Hematopoietic multipotent progenitor cell treated with erythropoietin and hydrocortisone succinate and interleukin-3 and kit ligand, for 17 days (in vitro differentiated cells): ENCODE measurements at regions not wholly inside any gene's neighbourhood (a gene's known extent, or its start where the extent isn't known, plus 50 kb on each side); places are given as distances from the start of the nearest gene placed in this dataset.

Source experiments
- DNase-seq: peaks from one replicate; pipeline ENCODE4 v3.0.0-alpha.2; 2015; ENCODE audit warnings: low spot score

- DNase-seq: no peak
Observed at GRCh38 chr7:46572691-46573090, 651.6 kb upstream of the IGFBP3 start.

GRCh38 chr7:46571996-46572395 is 650.9 kb upstream of the IGFBP3 start:
- no peak for DNase-seq

DNA sequence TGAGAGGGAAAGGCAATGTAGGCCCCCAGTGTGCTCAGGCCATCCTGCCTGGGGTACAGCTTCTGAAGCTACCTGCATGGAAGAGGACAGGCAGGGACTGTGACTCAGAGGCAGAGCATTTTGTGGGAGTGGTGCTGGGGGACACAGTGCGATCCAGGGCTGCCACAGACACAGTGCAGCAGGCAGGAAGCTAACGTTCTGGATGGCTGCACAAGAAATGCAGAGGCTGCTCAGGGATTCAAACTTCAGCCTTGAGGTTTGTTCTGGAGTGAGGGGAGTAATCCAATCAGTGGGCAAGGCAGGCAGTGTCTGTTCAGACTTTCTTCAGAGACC is 648.0 kb upstream of the IGFBP3 start:
- no peak for DNase-seq

DNA sequence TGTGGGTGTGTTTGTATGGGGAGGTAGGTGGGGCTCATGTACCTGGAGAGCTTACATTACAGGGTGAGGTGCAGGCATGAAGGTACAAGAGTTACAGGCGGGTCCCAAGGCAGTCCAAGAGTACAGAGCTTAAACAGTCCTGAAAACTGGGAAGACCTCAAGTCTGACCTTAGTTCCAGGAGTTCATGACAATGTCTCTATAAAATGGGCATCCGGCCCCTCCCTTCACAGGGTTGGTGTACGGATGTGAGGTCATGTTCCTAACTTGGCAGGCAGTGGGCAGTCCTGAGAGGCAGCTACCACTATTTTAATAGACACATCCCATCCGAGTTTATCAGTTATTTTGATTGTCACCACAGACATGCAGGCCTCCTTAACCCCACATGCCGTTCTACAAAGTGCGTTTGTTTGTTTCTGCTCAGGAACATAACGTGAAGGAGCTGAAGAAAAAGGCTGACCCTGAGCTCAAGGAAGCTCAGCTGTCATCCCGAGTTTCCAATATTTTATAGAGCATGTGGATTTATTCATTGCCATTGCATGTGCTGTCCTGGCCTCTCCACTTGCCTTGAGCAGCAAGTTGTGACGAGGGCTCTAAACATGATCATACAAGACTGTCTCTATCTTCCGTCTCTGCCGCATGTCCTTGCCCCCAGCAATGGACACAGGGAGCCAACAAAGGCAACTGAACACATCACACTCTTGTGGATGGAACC is 647.5 kb upstream of the IGFBP3 start:
- DNase-seq: no peak

- DNase-seq: no peak
Observed at GRCh38 chr7:46567858-46568257, 646.8 kb upstream of the IGFBP3 start.

DNA sequence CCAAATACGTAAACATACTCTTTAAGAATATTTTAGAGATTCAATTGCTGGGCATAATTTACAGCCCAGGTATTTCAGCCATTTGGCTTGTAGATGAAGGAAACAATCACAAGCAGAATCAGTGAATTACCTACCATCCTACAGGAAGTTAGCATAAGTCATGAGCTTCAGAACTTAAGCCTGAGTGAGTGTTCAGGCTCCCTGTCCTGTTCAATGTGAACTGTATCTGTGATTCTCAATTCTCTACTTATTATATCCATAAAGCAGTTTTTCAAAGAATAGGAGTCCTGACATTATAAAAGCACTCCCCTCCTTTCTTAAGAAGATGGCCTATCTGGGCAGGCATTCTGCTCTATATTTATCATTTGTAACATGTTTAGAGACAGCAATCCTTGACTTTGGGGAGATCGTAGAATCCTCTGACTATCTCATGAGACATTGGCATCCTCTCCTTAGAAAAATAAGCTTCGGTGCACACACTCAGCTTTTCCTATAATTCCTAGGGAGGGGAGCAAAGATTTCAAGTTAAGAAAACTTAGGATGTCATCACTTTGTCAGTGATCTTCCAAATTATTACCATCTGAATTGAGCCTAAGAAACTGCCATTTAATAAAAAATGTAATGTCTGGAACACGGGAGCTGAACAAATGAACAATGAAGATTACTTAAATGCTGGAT is 645.2 kb upstream of the IGFBP3 start:
- no peak for DNase-seq

DNA sequence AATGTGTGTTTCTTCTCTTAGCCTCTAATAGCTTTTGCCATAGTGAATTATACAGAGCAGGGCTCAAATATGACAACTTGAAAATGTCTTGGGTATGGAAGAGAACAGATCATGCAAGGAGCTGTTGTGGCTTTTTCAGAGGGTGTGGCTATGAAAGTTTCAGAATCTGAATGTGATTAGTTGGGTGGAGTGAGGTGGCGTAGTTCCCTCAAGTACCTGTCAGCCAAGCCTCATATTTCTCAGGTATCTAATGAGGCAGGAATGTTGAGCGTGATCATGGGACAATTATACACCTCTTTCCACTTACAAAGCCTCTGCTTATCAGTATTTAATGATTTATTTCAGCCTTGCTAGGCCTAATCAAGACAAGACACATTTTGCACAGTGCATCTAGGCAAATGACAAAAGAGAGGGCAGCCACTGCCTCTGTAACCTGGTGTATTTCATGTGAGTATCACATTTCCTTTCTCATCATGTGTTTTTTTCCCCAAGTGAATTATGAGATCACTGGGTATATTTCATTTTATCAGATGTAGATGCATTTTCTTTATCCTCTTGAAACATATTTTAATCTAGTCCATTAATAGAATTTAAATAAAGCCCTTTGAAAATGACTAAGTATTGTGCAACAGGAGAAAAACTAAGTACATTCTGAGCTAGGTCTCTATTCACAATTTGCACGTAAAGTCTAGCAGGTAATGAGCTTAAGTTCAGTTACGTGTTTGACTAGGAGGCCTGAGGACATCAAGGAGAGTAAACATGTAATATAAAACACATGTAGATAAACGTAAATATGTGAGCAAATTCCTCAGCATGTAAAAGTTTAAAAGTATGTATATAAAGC is 644.4 kb upstream of the IGFBP3 start:
- no peak for DNase-seq

DNA sequence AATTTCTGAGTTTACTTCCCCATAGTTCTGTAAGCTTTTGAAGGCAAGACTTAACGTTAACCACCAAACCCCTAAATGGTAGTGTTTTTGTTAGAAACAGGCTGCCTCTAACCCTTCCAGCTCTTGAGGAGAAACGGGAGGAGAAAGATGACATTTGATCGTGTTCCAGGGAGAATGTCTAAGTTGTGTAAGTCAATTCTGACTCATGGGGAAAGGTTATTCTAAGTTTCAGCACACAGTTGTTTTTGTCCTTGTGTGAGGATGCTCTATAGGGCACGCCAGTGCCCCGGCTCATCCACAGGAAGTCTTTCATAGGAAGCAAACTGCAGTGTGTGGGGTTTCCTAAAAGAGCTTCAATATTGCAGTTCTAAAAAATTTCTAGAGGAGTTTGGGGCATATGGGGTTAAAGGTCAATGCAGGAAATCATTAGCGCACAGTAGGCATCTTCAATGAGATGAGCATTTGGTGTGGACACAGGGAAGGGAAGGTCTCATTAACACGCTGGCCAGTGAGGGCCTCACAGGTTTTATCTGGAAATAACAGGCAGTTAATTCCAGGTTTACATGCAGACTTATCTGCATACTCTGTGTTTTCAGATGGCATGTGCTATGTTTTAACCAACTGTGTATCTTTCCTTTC is 638.2 kb upstream of the IGFBP3 start:
- no peak for DNase-seq

DNA sequence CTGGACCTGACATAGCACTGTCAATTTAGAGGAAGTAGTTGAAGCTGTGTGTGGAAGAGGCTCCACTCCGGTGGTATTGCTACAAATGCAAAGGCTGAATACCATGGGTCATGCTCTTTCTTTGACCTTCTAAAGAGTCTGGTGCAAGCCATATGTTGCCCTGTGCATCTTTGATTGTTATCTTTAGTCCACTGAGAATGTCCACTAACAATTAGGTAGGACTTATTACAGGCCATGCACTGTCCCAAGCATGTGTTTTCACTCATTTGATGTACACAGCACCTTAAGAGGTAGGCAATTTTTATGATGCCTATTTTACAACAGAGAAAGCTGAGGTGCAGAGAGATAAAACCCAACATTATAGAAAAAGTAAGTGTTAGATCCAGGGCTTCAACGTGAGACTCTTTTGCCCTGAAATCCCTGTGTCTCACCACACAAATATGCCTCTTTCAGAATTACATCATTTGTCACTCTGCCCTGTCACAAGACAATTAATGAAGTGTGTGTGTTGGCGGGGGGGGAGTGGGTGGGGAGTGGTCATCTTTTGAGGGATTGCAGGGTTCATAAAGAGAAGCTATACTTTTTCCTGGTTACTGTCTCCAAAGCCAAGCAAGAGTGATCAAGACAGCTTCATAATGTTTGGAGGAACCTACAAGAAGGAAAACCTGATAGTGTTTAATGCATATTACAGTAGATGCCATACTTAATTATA is 637.6 kb upstream of the IGFBP3 start:
- DNase-seq: no peak

DNA sequence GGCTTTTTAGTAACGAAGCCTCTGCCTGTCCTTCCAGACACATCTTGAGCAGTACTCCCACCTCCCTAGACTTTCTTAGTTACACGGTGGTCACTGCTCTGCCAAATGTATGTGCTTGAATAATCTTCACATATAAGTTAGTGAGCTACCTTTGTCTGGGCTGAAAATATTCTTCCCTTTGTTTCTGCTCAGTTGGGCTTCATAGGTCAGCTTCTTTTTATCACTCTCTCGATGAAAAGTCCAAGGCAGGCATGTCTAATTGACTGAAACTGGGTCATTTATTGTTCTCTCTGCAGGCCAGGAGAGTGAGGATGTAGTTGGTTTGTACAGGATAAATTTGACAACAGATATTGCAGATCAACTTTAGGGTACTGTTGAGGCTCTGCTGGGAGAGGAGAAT is 636.7 kb upstream of the IGFBP3 start:
- DNase-seq: no peak

DNA sequence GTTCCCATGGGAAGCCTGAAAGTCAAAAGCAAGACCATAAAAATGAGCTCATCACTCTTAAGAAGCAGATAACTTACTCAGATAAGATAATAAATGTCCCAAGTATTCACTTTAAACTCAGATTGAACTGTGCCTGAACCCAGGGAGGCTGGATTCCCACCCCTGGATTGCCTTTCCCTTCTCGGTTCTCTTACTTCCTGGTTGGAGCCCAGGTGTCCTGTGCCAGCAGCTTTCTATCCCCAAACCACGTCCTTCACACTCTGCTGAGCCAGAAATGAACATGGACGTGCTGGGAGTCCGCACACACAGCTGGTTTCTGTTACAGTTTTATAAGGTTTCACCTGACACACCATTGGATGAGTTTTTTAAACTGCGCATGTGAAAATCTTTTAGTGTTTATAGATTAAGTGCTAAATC is 636.2 kb upstream of the IGFBP3 start:
- DNase-seq: no peak

- DNase-seq: no peak
Observed at GRCh38 chr7:46554688-46555422, 633.8 kb upstream of the IGFBP3 start.

DNA sequence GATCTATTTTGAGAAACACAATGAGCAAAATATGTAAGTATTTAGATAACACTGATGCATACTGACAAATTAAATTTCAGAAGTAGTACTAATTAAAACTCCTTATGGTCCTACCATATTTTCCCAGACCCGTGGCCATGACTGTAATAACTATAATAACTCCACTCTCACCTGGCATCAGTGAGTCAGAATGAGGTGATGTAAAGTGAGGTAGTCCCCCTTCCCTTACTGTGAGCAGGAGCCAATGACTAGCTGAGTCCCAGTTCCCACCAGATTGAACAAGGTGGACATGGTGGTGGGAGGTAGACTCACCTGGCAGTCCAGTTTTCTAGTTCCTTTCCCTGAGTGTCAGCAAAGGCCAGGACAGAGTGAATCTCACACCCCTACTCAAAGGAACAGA is 630.5 kb upstream of the IGFBP3 start:
- DNase-seq: no peak

DNA sequence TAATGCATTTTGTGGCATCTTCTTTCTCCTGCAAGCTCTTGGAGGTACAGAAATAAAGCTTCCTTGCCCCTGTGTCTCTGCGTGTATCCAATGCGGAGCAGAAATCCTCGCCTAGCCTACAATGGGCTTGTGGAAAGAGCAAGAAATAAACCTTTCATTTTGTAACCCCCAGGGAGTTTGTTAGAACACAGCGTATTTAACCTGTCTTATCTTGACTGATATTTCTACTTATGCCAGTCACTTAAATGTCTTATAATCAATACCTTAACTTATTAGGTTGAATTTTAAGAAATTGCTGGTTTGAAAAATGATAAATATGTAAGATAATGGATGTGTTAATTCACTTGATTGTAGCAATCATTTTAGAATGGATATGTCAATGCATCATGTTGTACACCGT is 629.8 kb upstream of the IGFBP3 start:
- DNase-seq: no peak

- DNase-seq: no peak
Observed at GRCh38 chr7:46549892-46550639, 629.0 kb upstream of the IGFBP3 start.

DNA sequence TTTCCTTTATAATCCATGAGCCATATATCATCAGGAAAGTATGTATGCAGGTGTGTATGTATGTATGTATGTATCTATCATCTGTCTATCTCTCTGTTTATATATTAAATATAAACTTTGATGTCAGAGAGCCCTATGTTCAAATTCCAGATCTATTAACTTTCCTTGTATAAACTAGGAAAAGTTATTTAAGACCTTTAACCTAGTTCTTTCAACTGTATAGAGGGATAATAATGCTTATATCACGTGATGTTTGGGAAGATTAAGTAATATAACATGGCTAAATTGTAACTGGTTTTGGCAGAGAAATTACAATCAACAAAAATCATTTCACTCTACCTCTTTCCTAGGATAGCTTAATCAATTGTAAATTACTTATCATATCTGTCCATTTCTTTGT is 628.3 kb upstream of the IGFBP3 start:
- no peak for DNase-seq

DNA sequence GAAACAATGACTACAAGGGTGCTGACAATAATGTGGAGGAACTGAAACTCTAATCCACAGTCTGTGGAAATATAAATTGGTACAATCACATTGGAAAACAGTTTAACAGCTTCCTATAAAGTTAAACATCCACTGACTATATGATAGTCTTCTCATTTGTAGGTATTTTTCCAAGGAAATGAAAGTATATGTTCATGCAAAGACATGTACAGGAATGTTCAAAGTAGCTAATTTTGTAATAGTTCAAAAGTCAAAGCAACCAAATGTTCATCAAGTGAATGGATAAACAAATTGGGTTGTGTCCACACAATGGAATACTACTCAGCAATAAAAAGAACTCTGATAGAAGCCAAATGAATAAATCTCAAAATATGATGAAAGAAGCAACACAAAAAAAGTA is 626.0 kb upstream of the IGFBP3 start:
- DNase-seq: no peak

DNA sequence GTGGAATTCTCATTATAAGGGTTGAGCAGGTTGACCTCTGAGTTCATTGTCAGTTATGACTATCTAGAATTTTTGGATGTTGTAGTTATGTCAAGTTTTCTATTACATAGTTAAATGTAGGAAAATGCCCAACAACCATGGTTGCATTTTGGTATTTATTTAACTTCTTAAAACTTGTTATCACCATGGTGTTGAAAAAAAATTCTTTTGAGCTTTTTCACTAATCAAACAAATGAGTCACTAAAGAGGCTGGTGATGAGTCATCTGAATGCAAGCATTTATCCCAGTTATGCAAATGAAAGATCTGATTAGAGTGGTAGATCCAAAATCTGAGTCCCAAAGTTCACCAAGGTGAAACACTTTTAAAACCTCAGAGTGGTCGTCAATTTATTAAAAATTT is 624.7 kb upstream of the IGFBP3 start:
- DNase-seq: no peak

DNA sequence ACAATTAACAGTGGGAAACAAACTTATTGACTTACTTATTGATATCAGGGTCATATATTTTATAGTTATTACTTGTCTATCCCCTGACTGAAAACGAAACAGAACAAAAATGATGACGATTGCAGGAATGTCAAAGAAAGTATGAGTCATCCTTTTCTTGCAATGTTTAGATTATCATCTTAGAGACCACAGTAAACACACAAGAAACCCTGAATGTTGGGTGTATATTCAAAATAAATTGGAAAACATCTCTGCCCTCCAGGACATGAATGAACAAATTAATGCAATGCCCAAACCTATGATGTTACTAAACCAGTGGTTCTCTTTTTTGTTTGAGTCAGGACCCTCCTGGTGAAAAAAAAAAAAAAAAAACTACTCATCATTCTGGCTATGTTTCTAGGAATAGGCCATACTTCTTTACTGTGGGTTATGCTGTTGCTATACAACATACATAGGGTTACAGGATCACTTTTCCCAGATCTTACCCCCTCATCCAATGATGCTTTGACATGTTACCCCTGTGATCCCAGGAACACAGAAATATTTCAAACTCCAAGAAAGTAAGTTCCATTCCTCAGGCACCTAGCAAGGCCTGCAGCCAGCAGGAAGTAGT is 623.4 kb upstream of the IGFBP3 start:
- DNase-seq: no peak

GRCh38 chr7:46542076-46542475 is 621.0 kb upstream of the IGFBP3 start:
- no peak for DNase-seq
